Adipocyte (in vitro differentiated cells): ENCODE measurements at regions not wholly inside any gene's neighbourhood (a gene's known extent, or its start where the extent isn't known, plus 50 kb on each side); places are given as distances from the start of the nearest gene placed in this dataset.

ENCODE experiments used
- DNase-seq: peaks from one replicate; pipeline ENCODE4 v3.0.0-alpha.2; 2015; ENCODE audit warnings: low read depth
- H3K27me3 ChIP-seq: replicated peaks from 2 replicates; pipeline ENCODE4 v1.7.0; 2013; ENCODE audit warnings: mild to moderate bottlenecking, low read length, moderate library complexity; ENCODE audit not compliant: control insufficient read depth, insufficient read depth
- H3K36me3 ChIP-seq: 2 replicates; pipeline ENCODE4 v1.7.0; 2013; ENCODE audit warnings: low read length, mild to moderate bottlenecking, moderate library complexity; ENCODE audit not compliant: control insufficient read depth, insufficient read depth, severe bottlenecking
- H3K4me1 ChIP-seq: 2 replicates; pipeline ENCODE4 v1.7.0; 2013; ENCODE audit warnings: mild to moderate bottlenecking, low read length, moderate library complexity; ENCODE audit not compliant: control insufficient read depth, insufficient read depth
- H3K4me3 ChIP-seq: 2 replicates; pipeline ENCODE4 v1.7.0; 2013; ENCODE audit warnings: mild to moderate bottlenecking, low read length, moderate library complexity
- H3K9ac ChIP-seq: 2 replicates; pipeline ENCODE4 v1.7.0; 2013; ENCODE audit warnings: mild to moderate bottlenecking, low read length, moderate library complexity
- H3K9me3 ChIP-seq: 2 replicates; pipeline ENCODE4 v1.7.0; 2013; ENCODE audit warnings: mild to moderate bottlenecking, low read length, moderate library complexity; ENCODE audit not compliant: control insufficient read depth

- Histone ChIP-seq H3K36me3 (no peaks in the 10 kb centered on the region), H3K9me3 (peaks cover 3% of the 10 kb centered on the region), H3K4me3 (no peak overlapping the region), H3K4me1 (peaks cover 4% of the 10 kb centered on the region), H3K9ac (no peak overlapping the region), H3K27me3 (peaks cover 13% of the 10 kb centered on the region)
- peak; percentile 57 for DNase-seq
These were observed 165.8 kb upstream of the MAP3K1 start for GRCh38 chr5:56649569-56649968.

- no peak for DNase-seq
- Histone ChIP-seq H3K4me3 (no peak overlapping the region), H3K9me3 (peaks cover 3% of the 10 kb centered on the region), H3K4me1 (peaks cover 4% of the 10 kb centered on the region), H3K36me3 (no peaks in the 10 kb centered on the region), H3K9ac (no peak overlapping the region), H3K27me3 (peaks cover 13% of the 10 kb centered on the region)
These were observed 166.8 kb upstream of the MAP3K1 start for GRCh38 chr5:56648460-56649034.

DNA sequence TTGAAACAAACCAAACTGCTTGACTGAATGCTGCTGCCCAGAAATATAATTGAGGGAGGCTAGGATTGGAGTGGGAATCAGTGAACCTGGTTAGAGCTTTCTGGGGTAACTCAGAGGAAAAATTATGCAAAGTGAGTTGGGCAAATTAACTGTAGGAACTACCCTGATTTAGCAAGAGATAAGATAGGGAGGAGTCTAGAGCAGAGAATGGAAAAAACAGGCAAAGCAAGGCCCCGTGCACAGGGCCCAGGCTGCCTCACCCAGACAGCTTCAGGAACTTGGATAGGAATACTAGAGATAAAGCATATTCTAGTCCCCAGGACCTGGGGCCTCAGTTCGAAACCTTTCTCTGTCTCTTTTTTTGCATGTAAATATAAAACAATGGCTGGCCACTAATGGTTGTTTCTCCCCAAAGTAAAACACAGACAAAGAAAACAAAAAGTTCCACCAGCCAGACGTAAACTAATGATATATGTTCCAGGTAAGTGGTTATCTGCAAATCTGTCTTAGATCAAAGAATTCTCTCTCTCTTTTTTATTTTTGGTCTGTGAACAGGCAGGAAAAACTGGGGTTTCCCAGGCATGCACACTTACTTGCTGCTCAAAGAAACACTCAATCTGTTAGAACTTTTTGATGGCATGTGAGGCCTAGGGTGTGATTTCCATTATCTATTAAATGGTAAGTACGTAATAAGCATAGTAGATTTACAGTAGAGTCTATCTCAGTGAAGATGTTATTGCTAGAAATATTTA, 168.1 kb upstream of the MAP3K1 start:
- Histone ChIP-seq H3K4me3 (no peak overlapping the region), H3K9ac (no peak overlapping the region), H3K27me3 (peaks cover 10% of the 10 kb centered on the region), H3K36me3 (no peaks in the 10 kb centered on the region), H3K4me1 (peaks cover 4% of the 10 kb centered on the region), H3K9me3 (peaks cover 3% of the 10 kb centered on the region)
- no peak for DNase-seq

DNA sequence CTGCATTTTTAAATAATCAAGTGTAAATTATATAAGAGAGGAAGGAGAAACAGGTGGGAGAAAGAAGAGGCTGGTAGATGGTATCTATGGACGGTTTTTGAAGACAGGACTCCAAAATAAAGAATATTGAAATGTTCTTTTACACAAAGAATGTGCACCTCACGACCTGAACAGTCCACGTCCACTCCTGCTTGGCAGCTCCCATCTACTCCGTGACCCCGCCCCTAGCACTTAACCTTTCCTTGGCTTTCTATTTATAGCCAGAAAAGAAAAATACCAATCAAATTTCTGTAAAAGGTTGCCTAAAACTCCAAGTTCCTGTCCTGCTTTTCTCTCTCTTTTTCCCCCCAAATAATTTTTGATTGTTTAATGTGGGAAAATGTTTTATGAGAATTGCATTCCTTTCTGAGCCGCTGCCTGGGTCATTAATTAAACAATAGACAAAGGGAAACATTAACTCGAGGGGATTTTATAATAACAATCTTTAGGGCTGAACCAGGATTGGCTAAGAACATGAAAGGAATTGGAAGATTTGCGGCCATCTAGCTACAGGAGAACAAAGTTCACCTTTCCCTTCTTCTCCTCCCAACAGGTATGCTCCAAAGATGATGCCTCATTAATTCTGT, 173.6 kb upstream of the MAP3K1 start:
- Histone ChIP-seq H3K4me3 (no peak overlapping the region), H3K9me3 (no peaks in the 10 kb centered on the region), H3K4me1 (no peaks in the 10 kb centered on the region), H3K27me3 (peaks cover 29% of the 10 kb centered on the region), H3K9ac (no peak overlapping the region), H3K36me3 (no peaks in the 10 kb centered on the region)
- DNase-seq, result no peak

GRCh38 chr5:56640763-56641406, 174.5 kb upstream of the MAP3K1 start:
- no peaks in the 10 kb centered on the region for H3K4me1 ChIP-seq
- no peak for DNase-seq
- H3K9me3 ChIP-seq, result no peaks in the 10 kb centered on the region
- no peak overlapping the region for H3K9ac ChIP-seq
- no peak overlapping the region for H3K4me3 ChIP-seq
- peaks cover 29% of the 10 kb centered on the region for H3K27me3 ChIP-seq
- H3K36me3 ChIP-seq, result no peaks in the 10 kb centered on the region

- H3K4me3 ChIP-seq, result no peak overlapping the region
- no peaks in the 10 kb centered on the region for H3K4me1 ChIP-seq
- no peak for DNase-seq
- H3K9ac ChIP-seq, result no peak overlapping the region
- no peaks in the 10 kb centered on the region for H3K9me3 ChIP-seq
- H3K36me3 ChIP-seq, result no peaks in the 10 kb centered on the region
- peaks cover 29% of the 10 kb centered on the region for H3K27me3 ChIP-seq
These were observed 175.9 kb upstream of the MAP3K1 start for GRCh38 chr5:56639476-56639875.

GRCh38 chr5:56638768-56639238, 176.5 kb upstream of the MAP3K1 start:
- no peak overlapping the region for H3K9ac ChIP-seq
- H3K4me1 ChIP-seq, result no peaks in the 10 kb centered on the region
- H3K9me3 ChIP-seq, result no peaks in the 10 kb centered on the region
- H3K27me3 ChIP-seq, result peaks cover 29% of the 10 kb centered on the region
- H3K36me3 ChIP-seq, result no peaks in the 10 kb centered on the region
- H3K4me3 ChIP-seq, result no peak overlapping the region
- DNase-seq, result no peak

GRCh38 chr5:56638061-56638621, 177.2 kb upstream of the MAP3K1 start:
- peaks cover 29% of the 10 kb centered on the region for H3K27me3 ChIP-seq
- H3K4me3 ChIP-seq, result no peak overlapping the region
- DNase-seq, result no peak
- no peak overlapping the region for H3K9ac ChIP-seq
- no peaks in the 10 kb centered on the region for H3K4me1 ChIP-seq
- no peaks in the 10 kb centered on the region for H3K36me3 ChIP-seq
- H3K9me3 ChIP-seq, result no peaks in the 10 kb centered on the region

DNA sequence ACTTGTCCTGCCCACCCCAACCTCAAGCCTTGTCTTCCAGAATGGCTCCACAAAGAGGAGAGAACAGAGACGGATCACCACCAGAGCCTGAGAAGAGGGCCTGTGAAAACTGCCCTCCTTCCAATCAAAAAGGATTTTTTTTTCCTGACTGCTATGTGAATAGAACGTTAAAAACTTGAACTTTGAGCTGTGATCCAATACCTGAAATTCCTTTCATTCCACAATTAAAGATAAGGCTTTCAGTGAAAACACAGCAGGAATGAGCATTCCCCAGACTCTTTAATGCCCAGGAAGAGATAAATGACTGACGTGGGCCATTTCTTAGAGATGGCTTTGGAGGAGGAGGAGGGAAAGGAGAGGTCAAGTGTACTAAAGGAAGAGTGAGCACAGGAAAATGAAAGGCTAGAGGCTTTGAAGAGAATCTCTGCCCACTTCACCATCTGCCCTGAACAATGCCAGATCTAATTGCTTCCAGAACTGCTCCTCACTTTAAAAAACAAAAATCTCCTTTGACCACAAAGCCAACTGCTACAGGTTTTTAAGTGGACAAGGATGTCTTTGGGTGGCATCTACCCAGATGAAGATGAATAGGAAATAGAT, 177.9 kb upstream of the MAP3K1 start:
- Histone ChIP-seq H3K4me3 (no peak overlapping the region), H3K9ac (no peak overlapping the region), H3K9me3 (no peaks in the 10 kb centered on the region), H3K36me3 (no peaks in the 10 kb centered on the region), H3K27me3 (peaks cover 29% of the 10 kb centered on the region), H3K4me1 (no peaks in the 10 kb centered on the region)
- DNase-seq, result peak; percentile 25

GRCh38 chr5:56633950-56634349, 181.4 kb upstream of the MAP3K1 start:
- DNase-seq, result peak; percentile 34
- H3K4me1 ChIP-seq, result no peaks in the 10 kb centered on the region
- no peaks in the 10 kb centered on the region for H3K36me3 ChIP-seq
- no peak overlapping the region for H3K4me3 ChIP-seq
- peaks cover 3% of the 10 kb centered on the region for H3K9me3 ChIP-seq
- H3K9ac ChIP-seq, result no peak overlapping the region
- peaks cover 9% of the 10 kb centered on the region for H3K27me3 ChIP-seq

DNA sequence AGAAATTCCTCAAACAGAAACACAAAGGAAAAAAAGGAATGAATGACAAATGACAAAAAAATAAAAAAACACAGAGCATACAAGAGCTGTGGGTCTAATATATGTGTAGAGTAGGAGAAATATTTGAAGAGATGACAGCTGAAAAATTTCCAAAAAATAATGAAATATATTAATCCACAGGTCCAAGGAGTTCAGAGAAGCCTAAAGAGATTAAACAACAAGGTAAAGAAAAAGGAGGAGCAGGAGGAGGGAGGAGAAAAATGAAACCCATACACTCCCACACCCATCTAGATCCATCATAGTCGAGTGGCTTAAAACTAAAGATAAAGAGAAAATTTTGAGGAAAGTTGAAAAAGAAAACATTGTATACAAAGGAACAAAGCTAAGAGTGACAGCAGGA, 182.4 kb upstream of the MAP3K1 start:
- peaks cover 6% of the 10 kb centered on the region for H3K9me3 ChIP-seq
- H3K4me1 ChIP-seq, result no peaks in the 10 kb centered on the region
- H3K36me3 ChIP-seq, result no peaks in the 10 kb centered on the region
- no peaks in the 10 kb centered on the region for H3K27me3 ChIP-seq
- DNase-seq, result no peak
- H3K4me3 ChIP-seq, result no peak overlapping the region
- no peak overlapping the region for H3K9ac ChIP-seq
